ENCODE measurements at regions not wholly inside any gene's neighbourhood (a gene's known extent, or its start where the extent isn't known, plus 50 kb on each side); places are given as distances from the start of the nearest gene placed in this dataset.

DNA sequence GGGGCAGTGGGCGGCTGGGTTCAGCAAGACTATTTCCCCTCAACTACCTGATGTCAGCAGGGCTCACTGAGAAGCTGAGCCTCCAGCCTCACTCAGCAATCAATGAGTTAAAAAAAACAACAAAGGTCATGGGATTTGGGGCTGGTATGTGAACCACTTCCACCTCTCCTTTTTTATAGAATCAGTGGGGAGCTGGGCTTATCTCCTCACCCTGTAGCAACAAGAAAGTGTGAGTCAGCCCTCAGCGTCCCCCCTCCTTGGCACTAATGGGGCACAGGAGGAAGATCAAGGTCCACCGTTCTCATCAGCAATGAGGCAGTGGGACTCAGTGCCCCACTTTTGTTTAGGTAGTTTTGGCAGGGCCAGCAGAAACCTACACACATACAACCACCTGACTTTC lies 823.5 kb upstream of the POM121L12 start:
- TF ChIP-seq, protein P1, sequence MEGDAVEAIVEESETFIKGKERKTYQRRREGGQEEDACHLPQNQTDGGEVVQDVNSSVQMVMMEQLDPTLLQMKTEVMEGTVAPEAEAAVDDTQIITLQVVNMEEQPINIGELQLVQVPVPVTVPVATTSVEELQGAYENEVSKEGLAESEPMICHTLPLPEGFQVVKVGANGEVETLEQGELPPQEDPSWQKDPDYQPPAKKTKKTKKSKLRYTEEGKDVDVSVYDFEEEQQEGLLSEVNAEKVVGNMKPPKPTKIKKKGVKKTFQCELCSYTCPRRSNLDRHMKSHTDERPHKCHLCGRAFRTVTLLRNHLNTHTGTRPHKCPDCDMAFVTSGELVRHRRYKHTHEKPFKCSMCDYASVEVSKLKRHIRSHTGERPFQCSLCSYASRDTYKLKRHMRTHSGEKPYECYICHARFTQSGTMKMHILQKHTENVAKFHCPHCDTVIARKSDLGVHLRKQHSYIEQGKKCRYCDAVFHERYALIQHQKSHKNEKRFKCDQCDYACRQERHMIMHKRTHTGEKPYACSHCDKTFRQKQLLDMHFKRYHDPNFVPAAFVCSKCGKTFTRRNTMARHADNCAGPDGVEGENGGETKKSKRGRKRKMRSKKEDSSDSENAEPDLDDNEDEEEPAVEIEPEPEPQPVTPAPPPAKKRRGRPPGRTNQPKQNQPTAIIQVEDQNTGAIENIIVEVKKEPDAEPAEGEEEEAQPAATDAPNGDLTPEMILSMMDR (IDR thresholded peaks at IDR 0.05): no peak
- no peak for TF ChIP-seq POLR2A (IDR thresholded peaks at IDR 0.05)

Data from body of pancreas (tissue), 4 donors.